GM10248 (cell line): ENCODE measurements at regions not wholly inside any gene's neighbourhood (a gene's known extent, or its start where the extent isn't known, plus 50 kb on each side); places are given as distances from the start of the nearest gene placed in this dataset.

Experiments
- CTCF ChIA-PET: fragments of 300-600 bp; sonication (Branson Sonifier 250); formaldehyde crosslinking; extraction: SDS; loops from one replicate; lab custom pipeline; 2021; ENCODE audit warnings: antibody characterized with exemption; lab: Yijun Ruan, JAX
- POLR2A ChIA-PET: fragments of 350-650 bp; sonication (Branson Sonifier 250); formaldehyde crosslinking; extraction: SDS; loops from one replicate; lab custom pipeline; 2020; ENCODE audit warnings: antibody characterized with exemption; lab: Yijun Ruan, JAX
- DNase-seq: peaks from one replicate; pipeline ENCODE4 v3.0.0; 2012; ENCODE audit errors: extremely low spot score
- CTCF ChIP-seq: IDR thresholded peaks from 2 replicates; pipeline ENCODE4 v1.5.1; 2012; ENCODE audit warnings: mild to moderate bottlenecking, low read depth; ENCODE audit errors: extremely low read depth, missing control alignments, control extremely low read depth

- POLR2A ChIA-PET = no interaction called here
Measured at GRCh38 chr14:38710881-38711280, 392.2 kb downstream of the SEC23A start.

GRCh38 chr14:38710196-38710595 lies 392.8 kb downstream of the SEC23A start:
- no peak for DNase-seq
- TF ChIP-seq CTCF = no peak
- ChIA-PET CTCF (interaction anchor here (2.0 kb wide), 1 partner anchor 12 kb away, joined by 7 read pairs; no protein-coding TSS in a partner anchor), POLR2A (no interaction called here)

More at GRCh38 chr14:38710881-38711280, 392.2 kb downstream of the SEC23A start:
- no peak for TF ChIP-seq CTCF
- CTCF ChIA-PET = interaction anchor here (2.0 kb wide), 1 partner anchor 11 kb away, joined by 7 read pairs; no protein-coding TSS in a partner anchor
- no peak for DNase-seq

- POLR2A ChIA-PET = no interaction called here
- DNase-seq = no peak
- TF ChIP-seq CTCF = no peak
- CTCF ChIA-PET = interaction anchor here (1.4 kb wide), 1 partner anchor 17 kb away, joined by 3 read pairs; no protein-coding TSS in a partner anchor
Measured at GRCh38 chr14:38705220-38705619, 397.8 kb downstream of the SEC23A start.

- CTCF ChIA-PET = interaction anchor here (0.8 to 1.4 kb wide), 3 partner anchors 8 to 18 kb away, joined by 3 to 4 read pairs (median 3); no protein-coding TSS in a partner anchor
- no peak for DNase-seq
- no peak for TF ChIP-seq CTCF
- POLR2A ChIA-PET = no interaction called here
Measured at GRCh38 chr14:38704220-38704619, 398.8 kb downstream of the SEC23A start.

GRCh38 chr14:38696925-38697324 lies 406.1 kb downstream of the SEC23A start:
- POLR2A ChIA-PET = no interaction called here

GRCh38 chr14:38693423-38693822 lies 409.6 kb downstream of the SEC23A start:
- DNase-seq = no peak
- no peak for TF ChIP-seq CTCF
- CTCF ChIA-PET = no interaction called here
- POLR2A ChIA-PET = no interaction called here

More at GRCh38 chr14:38696925-38697324, 406.1 kb downstream of the SEC23A start:
- CTCF ChIA-PET = no interaction called here
- DNase-seq = no peak
- TF ChIP-seq CTCF = no peak
